Uterus (tissue), 2 donors: ENCODE measurements at regions not wholly inside any gene's neighbourhood (a gene's known extent, or its start where the extent isn't known, plus 50 kb on each side); places are given as distances from the start of the nearest gene placed in this dataset.

Source experiments
- CTCF ChIP-seq, 4 experiments: fragments of 200-600 bp in 2 of 4; fragments of 450-650 bp in 2 of 4; sonication (generic) in 2 of 4; IDR thresholded peaks; one replicate each; pipeline ENCODE4 v1.5.1; 2016 to 2019; ENCODE audit warnings: antibody characterized with exemption in 4 of 4, mild to moderate bottlenecking in 2 of 4, moderate library complexity in 1 of 4
- POLR2A ChIP-seq, 2 donors: fragments of 450-650 bp; IDR thresholded peaks; one replicate each; pipeline ENCODE4 v1.6.1; 2016; ENCODE audit warnings: antibody characterized with exemption in 2 of 2, mild to moderate bottlenecking in 1 of 2, moderate library complexity in 1 of 2

DNA sequence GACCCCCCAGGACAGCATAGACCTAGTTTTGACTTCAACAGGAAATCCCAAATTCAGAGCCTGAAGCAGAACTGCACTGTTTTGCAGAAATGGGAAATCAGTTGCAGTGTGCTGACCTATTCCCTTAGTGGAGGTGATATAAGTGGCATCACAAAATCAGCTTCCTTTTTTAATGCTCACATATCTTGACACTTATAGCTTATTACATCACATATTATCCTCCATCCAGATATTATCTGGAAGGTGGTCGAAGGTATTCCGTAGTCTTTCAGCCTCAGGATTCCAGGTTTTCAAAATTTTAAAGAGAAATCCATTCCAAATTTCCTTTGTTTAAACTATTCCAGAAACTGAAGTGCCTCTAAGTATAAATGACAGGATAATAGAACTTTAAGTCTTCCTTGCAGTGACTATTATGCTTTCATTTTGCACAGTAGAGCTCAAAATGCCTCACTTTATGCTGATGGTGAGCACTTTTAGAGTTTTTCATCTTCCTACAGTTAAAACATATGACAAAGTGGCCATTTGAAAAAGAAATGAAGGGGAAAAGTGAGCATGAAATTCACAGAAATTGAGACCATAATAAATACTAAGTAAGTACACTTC is 106.4 kb upstream of the DPYD start:
- TF ChIP-seq CTCF (IDR thresholded peaks at IDR 0.05) (no peak), POLR2A (IDR thresholded peaks at IDR 0.05) (no peak)
